ENCODE measurements at regions not wholly inside any gene's neighbourhood (a gene's known extent, or its start where the extent isn't known, plus 50 kb on each side); places are given as distances from the start of the nearest gene placed in this dataset.

GRCh38 chr14:83042858-83043257 is 1509.2 kb upstream of the SEL1L start:
- no peak for DNase-seq (ENCODE audit: low read depth)
- Histone ChIP-seq H3K27me3 (ENCODE audit: control insufficient read depth, insufficient read depth, low read length) (no peaks in the 10 kb centered on the region), H3K4me3 (ENCODE audit: low read depth, low read length) (no peak overlapping the region), H3K36me3 (ENCODE audit: control insufficient read depth, insufficient read depth, low read length) (no peaks in the 10 kb centered on the region)
- TF ChIP-seq, protein P1, sequence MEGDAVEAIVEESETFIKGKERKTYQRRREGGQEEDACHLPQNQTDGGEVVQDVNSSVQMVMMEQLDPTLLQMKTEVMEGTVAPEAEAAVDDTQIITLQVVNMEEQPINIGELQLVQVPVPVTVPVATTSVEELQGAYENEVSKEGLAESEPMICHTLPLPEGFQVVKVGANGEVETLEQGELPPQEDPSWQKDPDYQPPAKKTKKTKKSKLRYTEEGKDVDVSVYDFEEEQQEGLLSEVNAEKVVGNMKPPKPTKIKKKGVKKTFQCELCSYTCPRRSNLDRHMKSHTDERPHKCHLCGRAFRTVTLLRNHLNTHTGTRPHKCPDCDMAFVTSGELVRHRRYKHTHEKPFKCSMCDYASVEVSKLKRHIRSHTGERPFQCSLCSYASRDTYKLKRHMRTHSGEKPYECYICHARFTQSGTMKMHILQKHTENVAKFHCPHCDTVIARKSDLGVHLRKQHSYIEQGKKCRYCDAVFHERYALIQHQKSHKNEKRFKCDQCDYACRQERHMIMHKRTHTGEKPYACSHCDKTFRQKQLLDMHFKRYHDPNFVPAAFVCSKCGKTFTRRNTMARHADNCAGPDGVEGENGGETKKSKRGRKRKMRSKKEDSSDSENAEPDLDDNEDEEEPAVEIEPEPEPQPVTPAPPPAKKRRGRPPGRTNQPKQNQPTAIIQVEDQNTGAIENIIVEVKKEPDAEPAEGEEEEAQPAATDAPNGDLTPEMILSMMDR (IDR thresholded peaks at IDR 0.05; ENCODE audit: insufficient read depth, low read length, poor library complexity, severe bottlenecking) = no peak

GRCh38 chr14:83044001-83044400 is 1510.3 kb upstream of the SEL1L start:
- TF ChIP-seq, protein P1 (IDR thresholded peaks at IDR 0.05; ENCODE audit: insufficient read depth, low read length, poor library complexity, severe bottlenecking) = no peak
- DNase-seq (ENCODE audit: low read depth) = no peak
- no peak overlapping the region for H3K4me3 ChIP-seq (ENCODE audit: low read depth, low read length)

DNA sequence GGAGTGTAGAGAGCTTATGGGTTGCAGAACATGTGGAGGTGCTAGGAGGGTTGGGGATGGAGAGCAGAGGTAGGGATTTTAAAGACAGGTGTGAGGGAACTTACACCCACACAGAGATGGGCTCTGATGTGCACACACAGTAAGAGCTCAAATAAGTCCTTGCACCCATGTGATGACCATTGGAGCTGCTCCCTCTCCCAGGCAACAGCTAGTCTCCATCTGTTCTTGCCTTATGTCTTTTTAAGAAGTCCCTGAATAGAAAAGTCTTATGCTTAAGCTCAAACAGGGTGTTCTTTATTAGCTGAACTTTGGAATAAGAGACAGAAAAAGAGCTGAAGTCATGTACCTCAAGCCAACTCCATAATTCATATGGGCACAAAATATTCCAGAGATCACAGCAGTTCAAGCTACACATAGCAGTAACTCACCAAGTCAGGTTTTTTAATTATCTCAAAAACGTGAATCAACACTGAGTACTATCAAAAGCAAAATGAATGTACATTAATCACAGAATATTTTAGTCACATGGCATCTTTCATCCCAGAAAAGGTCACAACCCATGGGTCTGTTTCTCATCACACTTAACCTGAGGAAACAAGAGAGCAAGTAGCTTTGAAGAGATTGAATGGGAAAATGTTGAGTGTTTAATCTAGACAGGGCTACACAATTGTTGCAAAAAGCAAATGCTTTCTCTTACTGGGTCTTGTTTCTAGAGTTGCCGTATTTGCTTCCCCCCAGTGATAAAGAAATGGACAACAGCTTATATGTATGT is 1513.6 kb upstream of the SEL1L start:
- no peak for DNase-seq (ENCODE audit: low read depth)

More at GRCh38 chr14:83044001-83044400, 1510.3 kb upstream of the SEL1L start:
- no peaks in the 10 kb centered on the region for H3K36me3 ChIP-seq (ENCODE audit: control insufficient read depth, insufficient read depth, low read length)
- no peaks in the 10 kb centered on the region for H3K27me3 ChIP-seq (ENCODE audit: control insufficient read depth, insufficient read depth, low read length)

DNA sequence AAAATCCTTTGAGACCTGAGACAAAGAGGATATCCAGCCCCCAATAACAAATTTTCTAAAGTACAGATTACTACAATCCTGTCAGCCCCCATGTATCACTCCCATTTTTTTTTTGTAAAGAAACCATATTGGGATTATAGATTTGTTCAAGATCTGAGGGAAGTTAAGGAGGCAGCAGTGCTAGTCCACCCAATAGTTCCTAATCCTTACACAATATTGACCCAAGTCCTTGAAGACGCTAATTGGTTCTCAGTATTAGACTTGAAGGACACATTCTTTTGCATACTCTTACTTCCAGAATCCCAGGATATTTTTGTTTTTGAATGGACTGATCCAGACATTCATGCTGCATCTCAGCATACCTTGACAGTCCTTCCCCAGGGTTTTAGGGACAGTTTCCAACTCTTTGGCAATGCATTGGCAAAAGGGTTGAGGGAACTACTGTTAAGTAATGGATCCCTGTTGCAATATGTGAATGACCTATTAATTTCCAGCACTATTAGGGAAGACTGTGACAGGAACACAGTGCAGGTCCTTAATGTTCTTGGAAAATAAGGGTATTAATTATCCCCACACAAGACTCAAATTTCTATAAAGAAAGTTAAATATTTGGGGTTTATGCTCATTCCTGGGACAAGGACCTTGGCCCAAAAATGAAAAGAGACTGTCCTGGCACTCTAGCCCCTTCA is 1519.5 kb upstream of the SEL1L start:
- no peak for DNase-seq (ENCODE audit: low read depth)
- TF ChIP-seq, protein P1 (IDR thresholded peaks at IDR 0.05; ENCODE audit: insufficient read depth, low read length, poor library complexity, severe bottlenecking) = no peak
- Histone ChIP-seq H3K36me3 (ENCODE audit: control insufficient read depth, insufficient read depth, low read length) (no peaks in the 10 kb centered on the region), H3K4me3 (ENCODE audit: low read depth, low read length) (no peak overlapping the region), H3K27me3 (ENCODE audit: control insufficient read depth, insufficient read depth, low read length) (no peaks in the 10 kb centered on the region)

More for the DNA sequence above, 1513.6 kb upstream of the SEL1L start:
- Histone ChIP-seq H3K4me3 (ENCODE audit: low read depth, low read length) (no peak overlapping the region), H3K36me3 (ENCODE audit: control insufficient read depth, insufficient read depth, low read length) (no peaks in the 10 kb centered on the region), H3K27me3 (ENCODE audit: control insufficient read depth, insufficient read depth, low read length) (no peaks in the 10 kb centered on the region)
- TF ChIP-seq, protein P1 (IDR thresholded peaks at IDR 0.05; ENCODE audit: insufficient read depth, low read length, poor library complexity, severe bottlenecking) = no peak

GRCh38 chr14:83058068-83058467 is 1524.4 kb upstream of the SEL1L start:
- no peaks in the 10 kb centered on the region for H3K36me3 ChIP-seq (ENCODE audit: control insufficient read depth, insufficient read depth, low read length)
- H3K4me3 ChIP-seq (ENCODE audit: low read depth, low read length) = no peak overlapping the region
- H3K27me3 ChIP-seq (ENCODE audit: control insufficient read depth, insufficient read depth, low read length) = no peaks in the 10 kb centered on the region
- TF ChIP-seq, protein P1 (IDR thresholded peaks at IDR 0.05; ENCODE audit: insufficient read depth, low read length, poor library complexity, severe bottlenecking) = no peak
- no peak for DNase-seq (ENCODE audit: low read depth)

Measured in kidney epithelial cell (primary cell).